Iris pigment epithelial cell (primary cell): ENCODE measurements at regions not wholly inside any gene's neighbourhood (a gene's known extent, or its start where the extent isn't known, plus 50 kb on each side); places are given as distances from the start of the nearest gene placed in this dataset.
A peak's percentile ranks its signal among the peaks of the same experiment; 100 is the strongest.
"Not testable (repeated sequence)": the region's sequence is repeated elsewhere in the genome, so short reads cannot be mapped to it uniquely, and the experiment has no call there.

ENCODE experiments used
- DNase-seq: peaks from one replicate; pipeline ENCODE4 v3.0.0-alpha.2; 2011; ENCODE audit warnings: low read depth

GRCh38 chr10:64023926-64024470, 502.8 kb downstream of the REEP3 start:
- DNase-seq = no peak

GRCh38 chr10:64033711-64034110, 512.5 kb downstream of the REEP3 start:
- DNase-seq = no peak

GRCh38 chr10:64036321-64036930, 515.2 kb downstream of the REEP3 start:
- DNase-seq = peak; percentile 3

GRCh38 chr10:64037071-64037661, 516.0 kb downstream of the REEP3 start:
- DNase-seq = no peak

- no peak for DNase-seq
Measured at GRCh38 chr10:64038107-64038506, 516.9 kb downstream of the REEP3 start.

- no peak for DNase-seq
Measured at GRCh38 chr10:64039198-64039597, 518.0 kb downstream of the REEP3 start.

GRCh38 chr10:64040781-64041180, 519.6 kb downstream of the REEP3 start:
- no peak for DNase-seq

GRCh38 chr10:64041185-64041988, 520.2 kb downstream of the REEP3 start:
- DNase-seq = peak; percentile 63

- DNase-seq = no peak
Measured at GRCh38 chr10:64041989-64042490, 520.8 kb downstream of the REEP3 start.

GRCh38 chr10:64044098-64044497, 522.9 kb downstream of the REEP3 start:
- no peak for DNase-seq

GRCh38 chr10:64044957-64045632, 523.9 kb downstream of the REEP3 start:
- not testable (repeated sequence) for DNase-seq

GRCh38 chr10:64054392-64054791, 533.2 kb downstream of the REEP3 start:
- DNase-seq = no peak

- no peak for DNase-seq
Measured at GRCh38 chr10:64059884-64060283, 538.7 kb downstream of the REEP3 start.

- no peak for DNase-seq
Measured at GRCh38 chr10:64060389-64060788, 539.2 kb downstream of the REEP3 start.

- no peak for DNase-seq
Measured at GRCh38 chr10:64062793-64063192, 541.6 kb downstream of the REEP3 start.

GRCh38 chr10:64067009-64067606, 545.9 kb downstream of the REEP3 start:
- no peak for DNase-seq

- DNase-seq = no peak
Measured at GRCh38 chr10:64067859-64068258, 546.7 kb downstream of the REEP3 start.

GRCh38 chr10:64070241-64070640, 549.0 kb downstream of the REEP3 start:
- no peak for DNase-seq

- DNase-seq = no peak
Measured at GRCh38 chr10:64071218-64071617, 550.0 kb downstream of the REEP3 start.

- DNase-seq = no peak
Measured at GRCh38 chr10:64075604-64076003, 554.4 kb downstream of the REEP3 start.

- no peak for DNase-seq
Measured at GRCh38 chr10:64076322-64076940, 555.2 kb downstream of the REEP3 start.
